T follicular helper cell (primary cell): ENCODE measurements at regions not wholly inside any gene's neighbourhood (a gene's known extent, or its start where the extent isn't known, plus 50 kb on each side); places are given as distances from the start of the nearest gene placed in this dataset.
"Not testable (repeated sequence)": the region's sequence is repeated elsewhere in the genome, so short reads cannot be mapped to it uniquely, and the experiment has no call there.

ENCODE experiments used
- DNase-seq: peaks from one replicate; pipeline ENCODE4 v3.0.0-alpha.2; 2020; ENCODE audit warnings: low read depth

DNA sequence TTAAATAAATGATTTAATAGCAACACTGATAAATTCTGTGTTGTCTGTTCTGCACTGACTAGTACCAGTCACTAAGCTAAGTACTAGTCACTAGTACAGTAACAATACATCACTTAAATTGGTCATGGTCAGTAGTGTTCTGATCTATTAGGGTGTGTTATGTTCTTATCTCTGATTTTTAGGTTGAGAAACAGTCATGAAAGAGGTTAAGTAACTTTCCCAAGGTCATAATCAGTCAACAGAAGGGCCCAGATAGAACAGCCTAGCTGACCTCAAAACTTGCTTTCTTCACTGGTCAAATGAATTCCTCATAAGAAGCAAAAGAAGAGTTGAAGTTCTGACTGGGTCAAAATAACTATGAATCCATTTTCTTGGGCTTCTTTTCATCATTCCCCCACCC is 1492.7 kb downstream of the MAT2B start:
- no peak for DNase-seq

DNA sequence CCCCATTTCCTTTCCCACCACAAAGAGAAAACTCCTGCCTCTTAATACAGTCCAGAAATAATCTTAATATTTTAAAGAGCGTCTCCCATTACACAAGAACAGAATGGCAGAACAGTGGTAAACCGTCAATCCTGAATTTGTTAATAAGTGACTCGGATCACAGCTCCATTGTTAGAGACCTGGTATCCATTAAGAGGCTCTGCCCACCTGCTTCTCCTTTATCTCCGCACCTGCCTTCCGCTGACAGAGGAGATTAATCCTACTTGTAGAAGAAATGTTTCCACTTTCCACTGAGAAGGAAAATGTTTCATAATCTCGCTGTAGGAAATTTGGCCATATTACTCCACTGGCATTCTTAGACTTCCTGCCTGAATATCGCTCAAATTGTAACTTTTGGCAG is 1493.2 kb downstream of the MAT2B start:
- no peak for DNase-seq

DNA sequence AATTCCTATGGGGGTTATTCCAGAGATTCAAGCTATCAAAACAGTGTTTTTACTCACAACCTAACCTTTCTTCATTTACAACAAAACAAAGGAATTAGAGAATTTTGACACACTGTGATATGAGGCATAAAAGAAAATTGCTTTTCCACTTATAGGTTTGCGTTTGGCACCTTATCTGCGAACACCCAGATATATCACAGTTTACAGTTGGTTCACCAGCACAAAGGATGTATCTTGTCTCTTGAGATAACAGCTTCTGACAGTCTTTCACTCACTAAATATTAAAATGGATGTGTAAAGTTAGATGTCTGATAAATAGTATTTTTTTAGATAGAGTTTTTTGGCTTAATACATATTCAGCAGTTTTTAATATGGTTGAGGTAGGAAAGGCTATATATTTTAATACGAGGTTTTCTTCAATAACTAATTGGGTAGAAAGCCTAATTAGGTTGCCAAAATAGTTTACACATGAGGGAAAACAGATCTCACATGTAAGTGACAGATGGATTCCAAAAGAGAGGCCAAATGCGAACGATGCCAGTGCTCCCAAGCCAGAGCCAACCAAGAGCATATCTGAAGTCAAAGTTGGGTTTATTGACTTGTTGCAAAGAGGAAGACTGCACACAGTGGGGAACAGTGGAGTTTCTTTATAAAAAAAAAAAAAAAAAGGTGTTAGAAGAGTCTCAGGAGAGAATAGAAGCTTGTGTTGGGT is 1495.2 kb downstream of the MAT2B start:
- no peak for DNase-seq

DNA sequence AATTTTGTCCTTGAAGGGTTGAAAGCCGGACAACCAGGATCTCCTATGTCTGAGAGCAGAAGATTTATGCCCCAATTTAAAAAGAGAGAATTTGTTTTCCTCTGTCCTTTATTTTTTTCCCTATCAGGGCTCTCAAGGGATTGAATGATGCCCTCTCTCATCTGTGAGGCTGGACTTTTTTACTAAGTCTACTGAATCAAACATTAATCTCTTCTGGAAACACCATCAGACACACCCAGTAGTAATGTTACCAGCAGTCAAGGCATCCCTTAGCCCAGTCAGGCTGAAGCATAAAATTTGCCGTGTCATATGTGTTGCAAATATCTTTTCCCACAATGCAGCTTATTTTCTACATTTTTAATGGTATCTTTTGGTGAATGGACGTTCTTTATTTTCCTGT is 1497.9 kb downstream of the MAT2B start:
- DNase-seq: no peak

DNA sequence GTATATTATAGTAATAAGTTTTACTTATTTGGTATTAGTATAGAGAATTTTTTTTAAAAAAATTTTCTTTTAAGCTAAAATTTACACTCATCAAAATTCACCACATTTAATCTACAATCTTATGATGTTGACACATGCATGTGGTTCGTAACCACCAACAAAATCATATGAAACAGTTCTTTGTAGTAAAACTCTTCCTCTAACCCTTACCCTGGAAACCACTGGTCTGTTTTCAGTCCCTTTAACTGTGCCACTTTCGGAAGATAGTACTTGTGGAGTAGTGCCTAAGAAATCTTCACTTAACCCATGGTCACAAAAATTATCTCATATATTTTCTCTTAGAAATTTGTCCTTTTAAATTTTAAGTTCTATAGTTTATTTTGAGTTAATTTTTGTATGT is 1498.8 kb downstream of the MAT2B start:
- DNase-seq: no peak

DNA sequence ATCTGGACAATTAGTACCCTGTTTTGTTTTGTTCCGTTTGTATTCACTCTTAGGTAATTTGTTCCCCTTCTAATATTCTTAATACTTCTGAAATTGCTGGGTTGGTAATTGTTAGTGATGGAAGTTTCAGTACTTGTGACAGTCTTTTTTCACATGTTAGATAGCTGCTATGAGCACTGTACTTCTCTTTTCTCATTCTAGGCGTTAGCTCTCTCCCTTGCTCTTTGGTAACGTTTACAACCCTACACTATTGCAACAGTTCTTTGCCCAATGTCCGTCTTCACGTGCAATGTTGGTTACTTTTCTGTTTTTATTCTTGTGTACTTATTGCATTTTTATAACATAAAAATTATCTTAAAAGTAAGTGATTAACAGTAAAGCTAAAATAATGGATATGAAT is 1509.0 kb downstream of the MAT2B start:
- DNase-seq: no peak

DNA sequence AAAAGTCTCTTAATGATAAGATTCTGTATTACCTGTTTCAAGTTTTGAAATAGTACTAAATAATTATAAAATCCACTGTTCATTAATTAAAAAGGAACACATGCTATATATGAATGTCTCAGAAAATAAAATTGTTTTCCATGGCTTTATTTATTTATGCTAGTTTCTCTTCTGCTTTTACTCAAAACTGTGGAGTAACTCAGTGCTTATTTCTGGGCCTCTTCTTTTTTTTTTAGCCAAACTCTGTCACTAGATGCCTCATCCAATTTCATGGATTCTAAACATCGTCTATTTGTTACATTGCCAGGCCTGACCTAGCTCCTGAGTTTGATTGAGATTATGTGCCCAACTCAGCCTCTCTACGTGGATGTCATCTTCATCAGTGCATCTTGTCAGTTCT is 1509.7 kb downstream of the MAT2B start:
- no peak for DNase-seq

DNA sequence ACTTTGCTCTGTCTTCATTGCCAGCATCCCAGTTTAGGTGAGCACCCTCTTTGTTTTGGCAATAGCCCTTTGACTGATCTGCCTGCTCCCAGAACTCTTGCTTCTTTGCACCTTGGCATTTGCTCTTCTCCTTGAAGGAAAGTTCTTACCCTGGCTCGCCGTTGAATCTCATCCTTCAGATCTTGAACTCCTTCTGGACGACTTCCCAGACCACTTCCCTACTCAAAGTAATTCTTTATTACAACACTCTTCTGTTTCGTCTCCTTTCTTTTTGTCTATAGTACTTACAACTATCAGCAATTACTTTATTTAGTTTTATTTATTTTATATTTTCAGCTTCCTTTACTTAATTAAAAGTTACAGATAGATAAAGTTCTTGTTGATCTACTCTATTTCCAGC is 1510.1 kb downstream of the MAT2B start:
- DNase-seq: no peak

DNA sequence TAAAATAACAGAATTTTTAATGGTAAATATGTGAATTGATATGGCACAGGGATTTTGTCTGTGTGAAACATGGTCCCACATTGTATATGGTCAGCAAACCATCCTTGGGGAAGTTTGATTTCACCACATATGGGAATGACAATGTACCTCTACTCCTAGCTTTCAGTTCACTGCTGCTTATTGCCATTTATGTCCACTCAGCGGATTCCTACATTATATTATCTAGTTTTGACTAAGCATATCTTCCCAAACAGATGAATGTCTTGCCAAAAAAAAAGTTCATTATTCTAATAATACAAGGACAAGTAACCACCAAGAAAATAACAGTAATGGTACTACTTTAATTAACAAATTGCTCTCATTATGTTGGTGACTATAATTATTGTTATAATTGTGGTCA is 1521.6 kb downstream of the MAT2B start:
- DNase-seq: no peak

DNA sequence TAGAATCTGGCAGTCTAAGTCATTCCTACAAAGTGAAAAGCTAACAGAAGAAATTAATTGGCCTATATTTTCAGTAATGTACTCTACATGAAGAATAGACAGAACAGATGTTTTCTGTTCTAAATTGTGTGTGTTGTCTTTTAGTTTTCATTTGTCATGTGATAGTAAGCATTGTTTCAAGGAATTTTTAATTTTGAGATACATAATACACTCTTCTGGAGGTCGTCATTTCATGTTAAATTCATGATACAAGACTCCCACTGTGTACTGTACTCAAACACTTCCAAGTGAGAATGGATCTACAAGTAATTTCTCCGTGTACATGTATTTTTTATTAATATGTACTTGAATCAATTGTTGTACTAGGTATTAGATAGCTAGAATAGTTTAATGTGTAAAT is 1522.9 kb downstream of the MAT2B start:
- DNase-seq: no peak

GRCh38 chr5:165029099-165029870 is 1523.9 kb downstream of the MAT2B start:
- DNase-seq: no peak

- DNase-seq: no peak
Measured at GRCh38 chr5:165030971-165031370, 1525.6 kb downstream of the MAT2B start.

DNA sequence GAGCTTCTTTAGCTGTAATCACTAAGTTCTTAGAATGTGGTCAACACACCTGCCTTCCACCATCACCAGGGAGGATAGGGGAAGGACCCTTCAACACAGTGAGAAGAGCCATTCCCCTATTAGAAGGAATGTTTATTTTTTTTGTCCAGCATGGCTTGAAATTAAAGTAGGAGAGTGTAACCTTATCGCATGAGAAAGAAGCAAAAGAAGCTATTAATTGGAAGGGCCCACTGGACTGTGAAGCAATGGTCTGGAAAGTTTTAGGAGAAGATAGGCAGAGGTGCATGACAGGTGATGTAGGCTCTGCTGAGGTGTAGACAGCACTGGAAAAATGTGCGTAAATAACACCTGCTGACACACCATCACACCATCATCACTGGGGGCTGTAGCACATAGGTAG is 1526.0 kb downstream of the MAT2B start:
- DNase-seq: no peak

DNA sequence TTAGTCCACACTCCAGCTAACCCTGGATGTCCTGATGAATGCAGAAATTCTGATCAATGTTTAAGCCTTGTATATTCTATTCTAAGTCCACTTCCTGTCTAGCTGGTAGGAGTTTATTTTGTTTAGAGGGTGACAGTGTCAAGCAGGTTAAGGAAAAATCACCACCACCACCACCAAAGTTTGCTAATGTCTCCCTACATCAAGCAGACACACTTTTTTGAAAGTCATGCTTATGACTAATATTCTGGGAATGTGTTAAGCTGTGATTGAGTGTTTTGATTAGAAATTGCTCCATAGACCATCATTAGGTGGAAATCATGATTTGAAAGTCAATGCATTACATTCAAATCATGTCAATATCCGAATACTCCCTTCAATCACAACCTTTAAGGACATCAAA is 1530.1 kb downstream of the MAT2B start:
- DNase-seq: no peak

DNA sequence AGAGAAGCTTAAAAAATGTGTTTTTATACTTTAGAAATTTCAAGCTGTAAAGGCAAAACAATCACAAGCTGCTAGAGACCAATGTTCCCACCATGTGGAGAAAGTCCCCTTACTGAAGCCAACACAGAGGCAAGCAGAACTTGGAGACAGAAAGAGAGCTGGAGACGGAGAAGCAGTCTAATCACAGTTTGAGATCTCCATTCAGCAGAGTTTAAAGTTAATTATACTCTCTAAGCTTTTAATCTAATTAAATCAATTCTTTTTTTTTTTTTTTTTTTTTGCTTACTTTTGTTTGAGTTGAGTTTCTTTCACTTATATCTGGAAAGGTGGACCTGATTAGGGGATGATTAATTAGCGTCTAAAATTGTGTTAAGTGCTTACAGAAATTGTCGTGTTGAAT is 1534.3 kb downstream of the MAT2B start:
- no peak for DNase-seq

- not testable (repeated sequence) for DNase-seq
Measured at GRCh38 chr5:165045941-165046340, 1540.5 kb downstream of the MAT2B start.

DNA sequence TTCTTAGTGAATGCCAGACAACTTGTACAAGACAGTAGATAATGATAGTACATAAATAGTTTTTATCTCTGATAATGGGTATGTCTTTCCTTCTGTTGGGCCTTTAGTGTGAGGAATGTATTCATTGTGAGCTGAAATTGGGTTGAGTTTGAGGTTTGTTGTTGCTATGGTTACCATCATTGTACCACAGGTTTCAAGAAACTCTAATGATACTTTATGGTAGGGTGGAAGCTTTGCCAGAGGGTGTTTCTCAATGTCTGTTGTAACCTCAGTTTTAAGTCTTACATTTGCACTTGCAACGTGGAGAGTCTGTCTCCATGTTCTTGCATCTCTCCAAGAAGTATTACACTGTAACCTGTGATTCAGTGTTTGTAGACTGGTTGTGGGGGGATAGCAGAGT is 1550.1 kb downstream of the MAT2B start:
- no peak for DNase-seq

DNA sequence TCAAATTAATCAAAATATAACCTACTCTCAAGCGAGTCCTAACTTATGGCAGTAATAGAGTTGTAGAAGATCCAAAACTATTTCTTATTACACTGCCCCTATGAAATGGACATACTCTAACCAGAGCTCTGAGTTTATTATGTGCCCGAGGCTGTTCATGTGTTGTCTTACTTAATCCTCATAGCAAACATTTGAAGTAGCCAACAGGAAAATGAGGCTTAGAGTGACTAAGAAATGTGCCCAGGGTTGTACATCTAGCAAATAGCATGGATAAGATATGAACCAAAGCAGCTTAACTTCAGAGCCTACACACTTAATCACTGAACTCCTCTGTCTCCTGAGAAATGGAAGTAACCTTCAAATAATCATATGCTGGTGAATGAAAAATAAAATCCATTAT is 1551.7 kb downstream of the MAT2B start:
- DNase-seq: no peak

GRCh38 chr5:165066751-165067385 is 1561.4 kb downstream of the MAT2B start:
- no peak for DNase-seq

GRCh38 chr5:165076686-165077085 is 1571.3 kb downstream of the MAT2B start:
- no peak for DNase-seq

GRCh38 chr5:165079389-165079788 is 1574.0 kb downstream of the MAT2B start:
- no peak for DNase-seq

- no peak for DNase-seq
Measured at GRCh38 chr5:165083394-165083793, 1578.0 kb downstream of the MAT2B start.

DNA sequence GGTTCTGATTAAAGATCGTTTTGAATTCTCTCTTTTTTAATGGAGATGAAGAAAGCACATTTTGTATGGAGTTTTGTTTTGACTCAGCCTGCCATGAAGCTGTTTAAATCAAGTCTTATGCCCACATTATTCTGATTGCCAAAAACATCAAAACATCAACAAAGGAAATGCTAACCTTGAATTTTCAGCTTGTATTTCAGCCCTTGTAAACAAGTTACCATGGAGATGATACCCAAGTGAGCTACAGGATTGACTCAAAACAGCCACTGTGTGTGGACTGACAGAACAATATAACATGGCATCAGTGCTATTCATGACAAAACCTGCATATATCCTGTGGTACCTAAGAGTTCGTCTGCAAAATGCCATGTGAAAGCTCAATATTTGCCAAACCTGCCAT is 1581.0 kb downstream of the MAT2B start:
- DNase-seq: no peak
